ENCODE measurements at regions not wholly inside any gene's neighbourhood (a gene's known extent, or its start where the extent isn't known, plus 50 kb on each side); places are given as distances from the start of the nearest gene placed in this dataset.

DNA sequence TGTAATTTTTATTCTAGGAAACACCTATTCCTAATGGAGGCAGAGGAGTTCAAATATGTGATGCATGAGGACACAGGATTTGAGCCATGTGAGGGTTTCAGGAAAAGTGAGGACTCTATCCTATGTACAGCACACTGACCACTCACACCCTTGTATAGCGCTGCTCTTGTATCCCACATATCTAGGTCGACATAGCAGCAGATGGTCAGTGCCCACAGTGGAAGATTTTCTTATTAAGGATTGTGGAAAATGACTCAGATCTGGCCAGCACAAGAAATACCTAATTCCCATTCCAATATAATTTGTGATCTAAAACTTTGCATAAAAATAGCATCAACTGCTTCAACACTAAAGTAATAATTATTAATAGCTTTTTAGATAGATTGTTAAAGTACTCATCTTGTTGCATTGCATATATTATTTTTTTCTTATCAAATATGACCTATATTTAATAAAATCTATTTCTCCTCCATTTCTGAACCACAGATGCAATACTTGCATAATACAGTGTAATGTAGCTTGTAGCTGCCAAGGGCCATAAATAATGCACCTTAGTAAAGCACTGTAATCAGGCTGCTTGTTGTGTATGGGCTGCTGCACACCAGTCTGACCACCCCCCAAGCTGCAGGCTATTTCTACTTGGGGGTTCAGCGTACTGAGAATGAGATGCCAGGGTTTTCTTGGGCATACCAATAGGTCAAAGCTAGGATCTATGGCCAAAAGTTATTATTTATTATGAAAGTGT lies 442.2 kb upstream of the CWC22 start:
- TF ChIP-seq POLR2A (IDR thresholded peaks at IDR 0.05) (no peak), CTCF (IDR thresholded peaks at IDR 0.05) (no peak)
